ENCODE measurements at regions not wholly inside any gene's neighbourhood (a gene's known extent, or its start where the extent isn't known, plus 50 kb on each side); places are given as distances from the start of the nearest gene placed in this dataset.

DNA sequence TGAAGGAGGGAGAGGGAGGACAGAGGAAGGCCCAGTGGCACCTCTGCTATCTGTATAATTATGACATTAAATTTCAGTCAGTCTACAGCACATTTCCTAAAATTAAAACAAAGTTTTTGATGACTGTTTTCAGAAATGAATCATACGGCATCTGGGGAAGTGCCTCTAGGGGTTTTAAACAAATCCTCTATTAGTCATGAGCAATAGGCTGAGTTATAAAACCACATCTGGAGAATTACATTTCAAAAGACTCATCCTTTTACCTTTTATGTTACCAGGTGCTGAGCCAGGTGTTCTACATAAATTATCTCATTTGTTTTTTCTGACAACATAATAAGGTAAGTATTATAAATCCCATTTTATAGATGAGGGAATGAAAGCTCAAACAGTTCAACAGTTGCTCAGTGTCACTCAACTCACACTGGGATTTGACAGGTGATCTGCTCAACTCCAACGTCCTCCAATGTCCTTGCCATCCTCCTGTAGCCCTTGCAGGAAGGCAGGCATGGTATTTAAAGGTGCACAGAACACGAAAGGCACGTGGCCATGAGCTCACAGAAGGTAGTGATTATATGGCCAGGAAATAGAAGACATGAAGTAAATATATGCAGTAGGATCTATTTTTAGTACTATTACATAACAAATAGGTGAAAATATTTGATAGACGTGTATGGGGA, 184.2 kb upstream of the MAN1A1 start:
- peak; percentile 71 for DNase-seq (ENCODE audit: unreplicated experiment)
- TF ChIP-seq, protein P1, sequence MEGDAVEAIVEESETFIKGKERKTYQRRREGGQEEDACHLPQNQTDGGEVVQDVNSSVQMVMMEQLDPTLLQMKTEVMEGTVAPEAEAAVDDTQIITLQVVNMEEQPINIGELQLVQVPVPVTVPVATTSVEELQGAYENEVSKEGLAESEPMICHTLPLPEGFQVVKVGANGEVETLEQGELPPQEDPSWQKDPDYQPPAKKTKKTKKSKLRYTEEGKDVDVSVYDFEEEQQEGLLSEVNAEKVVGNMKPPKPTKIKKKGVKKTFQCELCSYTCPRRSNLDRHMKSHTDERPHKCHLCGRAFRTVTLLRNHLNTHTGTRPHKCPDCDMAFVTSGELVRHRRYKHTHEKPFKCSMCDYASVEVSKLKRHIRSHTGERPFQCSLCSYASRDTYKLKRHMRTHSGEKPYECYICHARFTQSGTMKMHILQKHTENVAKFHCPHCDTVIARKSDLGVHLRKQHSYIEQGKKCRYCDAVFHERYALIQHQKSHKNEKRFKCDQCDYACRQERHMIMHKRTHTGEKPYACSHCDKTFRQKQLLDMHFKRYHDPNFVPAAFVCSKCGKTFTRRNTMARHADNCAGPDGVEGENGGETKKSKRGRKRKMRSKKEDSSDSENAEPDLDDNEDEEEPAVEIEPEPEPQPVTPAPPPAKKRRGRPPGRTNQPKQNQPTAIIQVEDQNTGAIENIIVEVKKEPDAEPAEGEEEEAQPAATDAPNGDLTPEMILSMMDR (IDR thresholded peaks at IDR 0.05; ENCODE audit: unreplicated experiment) = no peak
- Mint-ChIP-seq H3K36me3 (ENCODE audit: insufficient read depth, unreplicated experiment) (no peaks in the 10 kb centered on the region), H3K4me3 (ENCODE audit: unreplicated experiment) (no peak overlapping the region), H3K27ac (ENCODE audit: low read depth, unreplicated experiment) (peak overlapping the region; percentile 13), H3K9me3 (ENCODE audit: unreplicated experiment) (no peaks in the 10 kb centered on the region), H3K4me1 (ENCODE audit: insufficient read depth, unreplicated experiment) (peaks cover 14% of the 10 kb centered on the region), H3K27me3 (ENCODE audit: insufficient read depth, unreplicated experiment) (no peaks in the 10 kb centered on the region)
- CTCF ChIA-PET = interaction anchor here (0.6 kb wide), 1 partner anchor 374 kb away, joined by 3 read pairs; no protein-coding TSS in a partner anchor
- intact Hi-C loops (cut with micrococcal nuclease) = loop anchor here (10.0 kb wide), 1 partner anchor 179 kb away; no protein-coding TSS in a partner anchor
- POLR2A ChIA-PET = interaction anchor here (1.2 kb wide), 1 partner anchor 58 kb away, joined by 5 read pairs; no protein-coding TSS in a partner anchor
- BruUV-seq (replicated peaks) = no TSS peak

GRCh38 chr6:119527231-119527578, 177.6 kb upstream of the MAN1A1 start:
- Mint-ChIP-seq H3K36me3 (ENCODE audit: insufficient read depth, unreplicated experiment) (no peaks in the 10 kb centered on the region), H3K27ac (ENCODE audit: low read depth, unreplicated experiment) (no peak overlapping the region), H3K9me3 (ENCODE audit: unreplicated experiment) (no peaks in the 10 kb centered on the region), H3K4me1 (ENCODE audit: insufficient read depth, unreplicated experiment) (no peaks in the 10 kb centered on the region), H3K27me3 (ENCODE audit: insufficient read depth, unreplicated experiment) (no peaks in the 10 kb centered on the region), H3K4me3 (ENCODE audit: unreplicated experiment) (no peak overlapping the region)
- POLR2A ChIA-PET = no interaction called here
- intact Hi-C loops (cut with micrococcal nuclease) = no loop called here
- TF ChIP-seq, protein P1 (IDR thresholded peaks at IDR 0.05; ENCODE audit: unreplicated experiment) = no peak
- CTCF ChIA-PET = interaction anchor here (0.6 kb wide), 1 partner anchor 1948 kb away, joined by 5 read pairs; no protein-coding TSS in a partner anchor
- DNase-seq (ENCODE audit: unreplicated experiment) = peak; percentile 3
- no TSS peak for BruUV-seq (replicated peaks)

DNA sequence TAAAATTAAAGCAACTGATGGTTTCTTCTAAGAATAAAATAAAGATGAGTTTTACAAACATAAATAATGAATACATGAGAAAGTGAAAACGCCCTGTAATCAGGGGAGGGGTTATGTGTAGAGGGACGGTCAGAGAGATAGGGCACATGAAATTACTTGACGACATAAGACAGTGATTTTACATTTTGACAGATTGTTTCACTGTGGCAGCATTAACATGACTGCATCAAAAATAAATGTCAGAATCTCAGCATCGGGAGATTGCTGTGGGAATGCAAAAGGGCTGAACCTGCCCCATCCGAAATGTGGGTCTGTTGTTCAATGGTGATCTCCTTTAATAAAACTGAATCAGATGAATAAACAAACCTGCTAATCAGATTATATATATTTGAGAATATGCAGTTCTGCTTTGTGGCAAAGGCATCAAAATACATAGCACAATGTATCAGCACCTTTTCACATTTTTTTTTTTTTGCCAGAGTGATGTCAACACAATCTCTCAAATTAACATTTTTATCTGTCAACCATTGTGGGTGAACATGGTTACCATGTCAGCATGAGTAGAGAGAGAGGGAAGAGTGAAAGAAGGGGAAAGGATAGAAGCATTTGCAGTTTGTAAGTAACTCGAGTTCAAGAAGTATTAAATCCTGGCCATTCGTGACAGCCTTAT, 177.1 kb upstream of the MAN1A1 start:
- ChIA-PET CTCF (interaction anchor here (0.6 to 1.1 kb wide), 2 partner anchors 13 to 1948 kb away, joined by 5 to 6 read pairs; no protein-coding TSS in a partner anchor), POLR2A (no interaction called here)
- TF ChIP-seq, protein P1 (IDR thresholded peaks at IDR 0.05; ENCODE audit: unreplicated experiment) = no peak
- Mint-ChIP-seq H3K4me1 (ENCODE audit: insufficient read depth, unreplicated experiment) (no peaks in the 10 kb centered on the region), H3K27ac (ENCODE audit: low read depth, unreplicated experiment) (no peak overlapping the region), H3K9me3 (ENCODE audit: unreplicated experiment) (no peaks in the 10 kb centered on the region), H3K36me3 (ENCODE audit: insufficient read depth, unreplicated experiment) (no peaks in the 10 kb centered on the region), H3K4me3 (ENCODE audit: unreplicated experiment) (no peak overlapping the region), H3K27me3 (ENCODE audit: insufficient read depth, unreplicated experiment) (no peaks in the 10 kb centered on the region)
- intact Hi-C loops (cut with micrococcal nuclease) = no loop called here
- DNase-seq (ENCODE audit: unreplicated experiment) = no peak
- no TSS peak for BruUV-seq (replicated peaks)

DNA sequence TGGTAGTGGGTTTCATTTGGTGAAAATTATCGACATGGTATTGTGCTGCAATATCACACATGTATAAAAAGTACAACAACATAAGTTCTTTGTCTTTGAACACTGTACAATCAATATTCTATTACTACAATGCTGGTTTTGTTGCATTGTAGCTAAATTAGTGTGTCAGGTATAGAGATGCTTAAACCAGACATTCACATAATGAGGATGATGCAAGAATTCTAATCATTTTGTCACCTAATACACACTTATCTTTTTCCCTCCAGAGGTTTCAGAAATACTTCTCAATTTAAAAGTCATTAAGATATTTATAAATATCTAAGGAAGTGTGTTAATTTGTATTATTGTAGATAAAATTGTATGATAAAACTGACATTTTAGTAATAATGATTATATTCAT, 174.8 kb upstream of the MAN1A1 start:
- DNase-seq (ENCODE audit: unreplicated experiment) = no peak
- H3K9me3 Mint-ChIP-seq (ENCODE audit: unreplicated experiment) = no peaks in the 10 kb centered on the region
- H3K27ac Mint-ChIP-seq (ENCODE audit: low read depth, unreplicated experiment) = no peak overlapping the region
- no peaks in the 10 kb centered on the region for H3K4me1 Mint-ChIP-seq (ENCODE audit: insufficient read depth, unreplicated experiment)
- ChIA-PET POLR2A (no interaction called here), CTCF (interaction anchor here (0.6 kb wide), 1 partner anchor 166 kb away, joined by 3 read pairs; no protein-coding TSS in a partner anchor)
- no TSS peak for BruUV-seq (replicated peaks)
- intact Hi-C loops (cut with micrococcal nuclease) = no loop called here
- H3K4me3 Mint-ChIP-seq (ENCODE audit: unreplicated experiment) = no peak overlapping the region
- H3K36me3 Mint-ChIP-seq (ENCODE audit: insufficient read depth, unreplicated experiment) = no peaks in the 10 kb centered on the region
- H3K27me3 Mint-ChIP-seq (ENCODE audit: insufficient read depth, unreplicated experiment) = no peaks in the 10 kb centered on the region
- TF ChIP-seq, protein P1 (IDR thresholded peaks at IDR 0.05; ENCODE audit: unreplicated experiment) = no peak
